Stomach (tissue), 8 donors: ENCODE measurements at regions not wholly inside any gene's neighbourhood (a gene's known extent, or its start where the extent isn't known, plus 50 kb on each side); places are given as distances from the start of the nearest gene placed in this dataset.

Experiments
- DNase-seq, 2 donors: peaks; one replicate each; pipeline versions ENCODE4 v3.0.0 to v3.0.0-alpha.2; 2013 to 2019
- H3K27ac ChIP-seq, 5 donors: fragments of 200-600 bp in 4 of 5; sonication (generic) in 4 of 5; one replicate each; pipeline ENCODE4 v1.5.1; 2013 to 2019; ENCODE audit warnings: mild to moderate bottlenecking in 1 of 5, moderate library complexity in 1 of 5
- H3K27me3 ChIP-seq, 3 donors: fragments of 200-600 bp; sonication (generic); one replicate each; pipeline ENCODE4 v1.5.1; 2017 to 2019; ENCODE audit warnings: mixed run types in 1 of 3
- H3K36me3 ChIP-seq, 4 donors: fragments of 200-600 bp; sonication (generic); 1 replicate in 3 of 4; 2 replicates in 1 of 4; pipeline ENCODE4 v1.5.1; 2016 to 2019
- H3K4me1 ChIP-seq, 4 donors: fragments of 200-600 bp; sonication (generic); one replicate each; pipeline ENCODE4 v1.5.1; 2016 to 2019
- H3K4me3 ChIP-seq, 4 donors: fragments of 200-600 bp; sonication (generic) in 3 of 4; one replicate each; pipeline ENCODE4 v1.5.1; 2016 to 2019; ENCODE audit warnings: mild to moderate bottlenecking in 1 of 4
- H3K9me3 ChIP-seq, 4 donors: fragments of 200-600 bp; sonication (generic); one replicate each; pipeline ENCODE4 v1.5.1; 2016 to 2019
- EP300 ChIP-seq: sonication (generic); formaldehyde crosslinking; IDR thresholded peaks from one replicate; pipeline ENCODE4 v1.6.1; 2017; ENCODE audit warnings: antibody characterized with exemption
- POLR2A ChIP-seq, 4 donors: fragments of 450-650 bp; IDR thresholded peaks; one replicate each; pipeline ENCODE4 v1.6.1; 2016; ENCODE audit warnings: antibody characterized with exemption in 4 of 4, control low read depth in 2 of 4, mild to moderate bottlenecking in 1 of 4, moderate library complexity in 1 of 4
- POLR2AphosphoS5 ChIP-seq, 3 donors: sonication (generic); formaldehyde crosslinking; IDR thresholded peaks; one replicate each; pipeline ENCODE4 v1.6.1; 2016; ENCODE audit warnings: antibody characterized with exemption in 3 of 3
- WGBS, 5 donors: extraction: QIAGEN DNeasy Blood & Tissue Kit in 3 of 5; methylation state at CpG; one replicate each; pipeline versions ENCODE4 v1.1.5 to v1.1.7; 2013 to 2018; 5-methylcytosine and 5-hydroxymethylcytosine counted together
- intact Hi-C: fragments of 100-400 bp; cut with DNase I; formaldehyde crosslinking; loops from one replicate; pipeline ENCODE4 v1.15.1; 2023; ENCODE audit warnings: low total_unique reads
- small RNA-seq, 4 donors: library from RNA; depleted of rRNA; stranded (forward); fragments of <200 nt; gene quantifications; one replicate each; pipeline ENCODE3, GENCODE V24; 2016
- TF ChIP-seq, protein P1 (sequence below), 7 experiments: fragments of 450-650 bp in 4 of 7; fragments of 200-600 bp in 3 of 7; sonication (generic) in 3 of 7; IDR thresholded peaks; one replicate each; pipeline ENCODE4 v1.5.1; 2016 to 2019; ENCODE audit warnings: antibody characterized with exemption in 7 of 7, control low read depth in 2 of 7, mild to moderate bottlenecking in 1 of 7
- donor health status: healthy with polysubstance abuse.
- donor health status: Bipolar disorder and iron deficiency.
- donor health status: healthy.

DNA sequence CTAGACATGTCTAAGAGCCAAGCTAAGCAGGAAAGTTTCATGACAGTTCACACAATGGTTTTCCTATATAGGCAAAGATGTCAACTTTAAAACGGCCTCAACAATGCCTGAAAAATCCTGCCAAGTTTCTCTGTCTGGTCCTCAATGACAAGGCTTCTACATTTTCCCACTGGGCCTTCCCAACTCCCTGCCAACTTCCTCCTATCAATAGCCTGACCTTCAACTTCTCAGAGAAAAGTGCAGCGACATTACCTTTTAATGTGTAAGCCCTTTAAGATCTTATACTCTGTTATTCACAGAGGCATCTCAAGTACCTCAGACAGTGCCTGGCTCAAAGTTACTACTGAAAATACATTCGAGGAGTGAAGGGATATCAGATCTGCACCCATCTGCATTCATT lies 56.2 kb upstream of the BTBD3 start:
- Histone ChIP-seq H3K4me3 (no peak overlapping the region), H3K27ac (no peak overlapping the region), H3K4me1 (no peaks in the 10 kb centered on the region), H3K36me3 (no peaks in the 10 kb centered on the region), H3K9me3 (no peaks in the 10 kb centered on the region), H3K27me3 (no peaks in the 10 kb centered on the region)
- DNase-seq: no peak
- TF ChIP-seq EP300 (no peak), POLR2AphosphoS5 (IDR thresholded peaks at IDR 0.05) (no peak), POLR2A (IDR thresholded peaks at IDR 0.05) (no peak)
- TF ChIP-seq, protein P1, sequence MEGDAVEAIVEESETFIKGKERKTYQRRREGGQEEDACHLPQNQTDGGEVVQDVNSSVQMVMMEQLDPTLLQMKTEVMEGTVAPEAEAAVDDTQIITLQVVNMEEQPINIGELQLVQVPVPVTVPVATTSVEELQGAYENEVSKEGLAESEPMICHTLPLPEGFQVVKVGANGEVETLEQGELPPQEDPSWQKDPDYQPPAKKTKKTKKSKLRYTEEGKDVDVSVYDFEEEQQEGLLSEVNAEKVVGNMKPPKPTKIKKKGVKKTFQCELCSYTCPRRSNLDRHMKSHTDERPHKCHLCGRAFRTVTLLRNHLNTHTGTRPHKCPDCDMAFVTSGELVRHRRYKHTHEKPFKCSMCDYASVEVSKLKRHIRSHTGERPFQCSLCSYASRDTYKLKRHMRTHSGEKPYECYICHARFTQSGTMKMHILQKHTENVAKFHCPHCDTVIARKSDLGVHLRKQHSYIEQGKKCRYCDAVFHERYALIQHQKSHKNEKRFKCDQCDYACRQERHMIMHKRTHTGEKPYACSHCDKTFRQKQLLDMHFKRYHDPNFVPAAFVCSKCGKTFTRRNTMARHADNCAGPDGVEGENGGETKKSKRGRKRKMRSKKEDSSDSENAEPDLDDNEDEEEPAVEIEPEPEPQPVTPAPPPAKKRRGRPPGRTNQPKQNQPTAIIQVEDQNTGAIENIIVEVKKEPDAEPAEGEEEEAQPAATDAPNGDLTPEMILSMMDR (IDR thresholded peaks at IDR 0.05): no peak
- 42 to 51% (median 45%) methylated on average over 3 of the region's 3 CpGs for WGBS, 5 donors
- intact Hi-C loops: no loop called here

DNA sequence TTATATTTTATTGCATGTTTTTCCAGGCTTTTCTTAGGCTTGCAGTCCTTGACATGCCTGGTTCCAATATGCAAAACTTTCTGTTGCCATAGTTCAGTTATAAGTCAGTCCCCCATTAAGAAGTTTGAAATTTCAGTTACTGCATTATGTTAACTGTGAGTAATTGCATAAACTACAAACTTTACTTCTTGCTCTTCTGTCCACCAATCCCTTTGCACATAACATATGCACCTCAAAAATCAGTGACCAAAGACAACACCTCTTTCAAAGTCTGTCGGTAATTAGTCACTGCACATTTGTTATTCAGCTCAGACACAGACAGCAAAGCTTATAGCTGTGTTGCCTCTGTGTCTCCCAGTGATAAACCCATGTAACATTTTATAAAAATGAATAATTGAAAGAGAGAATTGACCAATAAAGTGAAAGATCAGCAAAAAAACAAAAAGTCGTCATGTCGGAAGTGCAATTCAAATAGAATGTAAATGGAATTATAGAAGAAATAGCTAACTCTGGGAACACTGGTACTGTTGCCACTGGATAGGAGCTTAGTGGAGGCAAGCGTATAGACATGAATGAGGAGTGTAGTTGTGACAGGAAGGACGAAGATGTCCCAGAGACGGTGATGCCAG lies 50.3 kb upstream of the BTBD3 start:
- no peak overlapping the region for H3K27ac ChIP-seq
- WGBS, 5 donors: 77 to 87% (median 81%) methylated on average over 6 of the region's 6 CpGs
- H3K9me3 ChIP-seq: no peaks in the 10 kb centered on the region
- H3K4me3 ChIP-seq: no peak overlapping the region
- no peaks in the 10 kb centered on the region for H3K27me3 ChIP-seq
- DNase-seq: no peak
- TF ChIP-seq, protein P1 (IDR thresholded peaks at IDR 0.05): no peak
- TF ChIP-seq POLR2A (IDR thresholded peaks at IDR 0.05) (no peak), POLR2AphosphoS5 (IDR thresholded peaks at IDR 0.05) (no peak), EP300 (no peak)
- no peaks in the 10 kb centered on the region for H3K36me3 ChIP-seq
- intact Hi-C loops: no loop called here
- H3K4me1 ChIP-seq: no peaks in the 10 kb centered on the region

Small RNA genes in the stretch of these regions (small RNA-seq; reads per million reads assigned to genes)
- 0 reads per million in 4 donors for gene AL080274.1
- gene RN7SKP111: 0 to 0.14 (median 0) reads per million in 4 donors
